Raji (cell line): ENCODE measurements at regions not wholly inside any gene's neighbourhood (a gene's known extent, or its start where the extent isn't known, plus 50 kb on each side); places are given as distances from the start of the nearest gene placed in this dataset.

Source experiments
- POLR2A ChIP-seq: IDR thresholded peaks from 2 replicates; pipeline ENCODE4 v1.6.1; 2011; ENCODE audit warnings: low read depth, low read length, control low read depth; ENCODE audit not compliant: insufficient read depth

- no peak for TF ChIP-seq POLR2A
Measured at GRCh38 chr6:137800762-137801161, 66.3 kb upstream of the TNFAIP3 start.

- no peak for TF ChIP-seq POLR2A
Measured at GRCh38 chr6:137801352-137802114, 65.5 kb upstream of the TNFAIP3 start.

- no peak for TF ChIP-seq POLR2A
Measured at GRCh38 chr6:137802408-137803182, 64.5 kb upstream of the TNFAIP3 start.

GRCh38 chr6:137804637-137805036, 62.4 kb upstream of the TNFAIP3 start:
- no peak for TF ChIP-seq POLR2A

GRCh38 chr6:137805622-137806021, 61.4 kb upstream of the TNFAIP3 start:
- no peak for TF ChIP-seq POLR2A

- TF ChIP-seq POLR2A = no peak
Measured at GRCh38 chr6:137806914-137807682, 60.0 kb upstream of the TNFAIP3 start.

GRCh38 chr6:137808191-137808590, 58.9 kb upstream of the TNFAIP3 start:
- no peak for TF ChIP-seq POLR2A

- TF ChIP-seq POLR2A = no peak
Measured at GRCh38 chr6:137808836-137809315, 58.2 kb upstream of the TNFAIP3 start.

GRCh38 chr6:137810554-137811120, 56.4 kb upstream of the TNFAIP3 start:
- no peak for TF ChIP-seq POLR2A

- peak; percentile 69 for TF ChIP-seq POLR2A
Measured at GRCh38 chr6:137811121-137811915, 55.7 kb upstream of the TNFAIP3 start.

GRCh38 chr6:137811916-137812553, 55.0 kb upstream of the TNFAIP3 start:
- no peak for TF ChIP-seq POLR2A

GRCh38 chr6:137813308-137813970, 53.6 kb upstream of the TNFAIP3 start:
- TF ChIP-seq POLR2A = no peak

- TF ChIP-seq POLR2A = no peak
Measured at GRCh38 chr6:137815692-137816091, 51.4 kb upstream of the TNFAIP3 start.
